CD14-positive monocyte (primary cell): ENCODE measurements at regions not wholly inside any gene's neighbourhood (a gene's known extent, or its start where the extent isn't known, plus 50 kb on each side); places are given as distances from the start of the nearest gene placed in this dataset.

Experiments
- DNase-seq, 3 donors: peaks; one replicate each; pipeline ENCODE4 v3.0.0-alpha.2; 2011 to 2022
- H2AFZ ChIP-seq: 2 replicates; pipeline ENCODE4 v1.6.0; 2012; ENCODE audit warnings: mild to moderate bottlenecking, low read depth, low read length, inconsistent platforms; ENCODE audit not compliant: insufficient read depth, poor library complexity, severe bottlenecking
- H3K27ac ChIP-seq, 2 donors: 1 replicate in 1 of 2; 2 replicates in 1 of 2; pipeline ENCODE4 v1.5.1; 2012 to 2013; ENCODE audit warnings: low read length in 2 of 2, control low read depth in 1 of 2, inconsistent platforms in 1 of 2, low read depth in 1 of 2, mild to moderate bottlenecking in 1 of 2
- H3K27me3 ChIP-seq, 2 donors: one replicate each; pipeline versions ENCODE4 v1.6.0 to v1.6.1; 2011 to 2013; ENCODE audit warnings: low read length in 2 of 2; ENCODE audit not compliant: control insufficient read depth in 2 of 2, insufficient read depth in 2 of 2
- H3K36me3 ChIP-seq, 2 donors: replicated peaks in 1 of 2; 1 replicate in 1 of 2; 2 replicates in 1 of 2; pipeline versions ENCODE4 v1.5.1 to v1.6.1; 2012 to 2013; ENCODE audit warnings: low read length in 2 of 2, control low read depth in 1 of 2, inconsistent platforms in 1 of 2, mild to moderate bottlenecking in 1 of 2; ENCODE audit not compliant: insufficient read depth in 2 of 2, control insufficient read depth in 1 of 2
- H3K4me1 ChIP-seq, 2 donors: 1 replicate in 1 of 2; 2 replicates in 1 of 2; pipeline versions ENCODE4 v1.5.1 to v1.6.1; 2012 to 2013; ENCODE audit warnings: low read length in 2 of 2, control low read depth in 1 of 2, inconsistent platforms in 1 of 2, mild to moderate bottlenecking in 1 of 2, moderate library complexity in 1 of 2; ENCODE audit not compliant: insufficient read depth in 2 of 2, control insufficient read depth in 1 of 2
- H3K4me2 ChIP-seq: replicated peaks from 2 replicates; pipeline ENCODE3; 2012; ENCODE audit warnings: low read length, moderate library complexity, mild to moderate bottlenecking; ENCODE audit not compliant: poor library complexity, severe bottlenecking; ENCODE audit errors: extremely low read depth
- H3K4me3 ChIP-seq, 3 experiments: fragments of 200-600 bp in 1 of 3; sonication (generic) in 1 of 3; replicated peaks in 1 of 3; 1 replicate in 2 of 3; 2 replicates in 1 of 3; pipeline ENCODE4 v1.5.1; 2011 to 2013; ENCODE audit warnings: low read length in 3 of 3, mild to moderate bottlenecking in 3 of 3, control low read depth in 2 of 3, low read depth in 2 of 3, inconsistent platforms in 1 of 3, moderate library complexity in 1 of 3
- H3K79me2 ChIP-seq: 2 replicates; pipeline ENCODE4 v1.6.0; 2012; ENCODE audit warnings: mild to moderate bottlenecking, control low read depth, inconsistent platforms, low read length, moderate library complexity; ENCODE audit not compliant: insufficient read depth
- H3K9ac ChIP-seq: 2 replicates; pipeline ENCODE4 v1.6.0; 2017; ENCODE audit warnings: low read length, mild to moderate bottlenecking; ENCODE audit not compliant: insufficient read depth, poor library complexity, severe bottlenecking
- H3K9me3 ChIP-seq, 2 donors: replicated peaks in 1 of 2; 1 replicate in 1 of 2; 2 replicates in 1 of 2; pipeline versions ENCODE4 v1.5.1 to v1.6.1; 2012 to 2013; ENCODE audit warnings: low read length in 2 of 2, control low read depth in 1 of 2; ENCODE audit not compliant: control insufficient read depth in 1 of 2, insufficient read depth in 1 of 2
- H4K20me1 ChIP-seq: 2 replicates; pipeline ENCODE4 v1.6.0; 2012; ENCODE audit warnings: mild to moderate bottlenecking, low read length, control low read depth, moderate library complexity; ENCODE audit not compliant: insufficient read depth
- H3K27ac Mint-ChIP-seq, 7 donors: one replicate each; pipeline ENCODE4 v1.8.0; 2020; ENCODE audit warnings: mild to moderate bottlenecking in 7 of 7, mixed read lengths in 7 of 7, moderate library complexity in 6 of 7, inconsistent platforms in 2 of 7
- H3K27me3 Mint-ChIP-seq, 3 donors: one replicate each; pipeline ENCODE4 v1.8.0; 2021 to 2022; ENCODE audit warnings: low read depth in 3 of 3, mild to moderate bottlenecking in 3 of 3, mixed read lengths in 3 of 3, moderate library complexity in 3 of 3, inconsistent platforms in 1 of 3
- H3K36me3 Mint-ChIP-seq, 2 donors: one replicate each; pipeline ENCODE4 v1.8.0; 2020; ENCODE audit warnings: mixed read lengths in 2 of 2, inconsistent platforms in 1 of 2, mild to moderate bottlenecking in 1 of 2
- H3K4me1 Mint-ChIP-seq: one replicate; pipeline ENCODE4 v1.8.0; 2020; ENCODE audit warnings: mild to moderate bottlenecking, mixed read lengths
- H3K4me3 Mint-ChIP-seq, 2 donors: one replicate each; pipeline ENCODE4 v1.8.0; 2020; ENCODE audit warnings: mild to moderate bottlenecking in 2 of 2, mixed read lengths in 2 of 2, moderate library complexity in 1 of 2
- H3K9me3 Mint-ChIP-seq, 7 donors: one replicate each; pipeline ENCODE4 v1.8.0; 2020 to 2022; ENCODE audit warnings: mixed read lengths in 7 of 7, mild to moderate bottlenecking in 6 of 7, moderate library complexity in 6 of 7, inconsistent platforms in 2 of 7
- CTCF ChIP-seq: fragments of 200-600 bp; IDR thresholded peaks from one replicate; pipeline ENCODE4 v1.8.0; 2022; ENCODE audit warnings: antibody characterized with exemption, mild to moderate bottlenecking
- WGBS: methylation state at CpG from one replicate; pipeline ENCODE4 v1.1.5; 2013; ENCODE audit warnings: missing lambda C conversion rate; ENCODE audit not compliant: insufficient coverage; 5-methylcytosine and 5-hydroxymethylcytosine counted together
- intact Hi-C, 2 donors: fragments of 100-400 bp; cut with micrococcal nuclease; formaldehyde crosslinking; loops; one replicate each; pipeline versions ENCODE4 v1.15.0 to v1.15.1; 2023

DNA sequence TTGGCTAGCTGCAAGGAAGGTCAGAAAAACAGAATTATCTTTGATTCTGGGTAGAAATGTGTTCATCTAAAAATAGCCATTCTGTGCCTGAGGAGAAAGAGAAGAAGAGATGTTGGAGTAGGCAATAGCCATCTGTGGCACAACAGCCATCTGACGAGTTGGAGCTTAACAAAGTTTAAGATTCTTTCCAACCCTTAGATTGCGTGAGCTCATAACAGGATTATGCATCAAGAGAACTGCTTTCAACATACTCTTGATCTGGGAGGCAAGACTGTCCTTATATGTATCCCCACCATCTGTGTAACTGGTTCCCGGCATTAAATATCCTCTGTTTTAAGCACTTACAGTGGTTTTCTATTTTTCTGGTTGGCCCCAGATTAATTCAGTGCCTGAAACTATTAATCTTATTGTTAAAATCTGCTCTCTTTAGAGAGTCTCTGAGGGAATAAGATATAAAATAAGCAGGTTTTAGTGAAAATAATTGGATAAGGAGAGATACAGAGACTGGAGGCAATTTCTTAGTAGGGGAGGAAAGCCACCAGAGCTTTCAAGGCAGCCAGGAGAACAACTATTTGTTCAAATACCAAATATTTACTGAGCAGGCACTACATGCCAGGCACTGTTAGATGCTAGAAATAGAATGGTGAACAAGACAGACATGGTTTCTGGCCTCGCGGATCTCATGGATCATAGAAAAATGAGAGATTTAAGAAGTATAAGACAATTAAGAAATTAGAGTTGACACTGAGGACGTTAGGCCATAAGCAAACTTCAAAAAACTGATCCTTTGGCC is 398.0 kb downstream of the SMARCA1 start:
- Mint-ChIP-seq H3K36me3 (no peaks in the 10 kb centered on the region), H3K4me3 (no peak overlapping the region), H3K4me1 (no peaks in the 10 kb centered on the region), H3K9me3 (peaks cover 0 to 2% (median 0%) of the 10 kb centered on the region in 7 donors), H3K27me3 (peaks cover 2% of the 10 kb centered on the region in 3 donors), H3K27ac (no peak overlapping the region)
- H3K4me3 ChIP-seq: no peak overlapping the region
- H3K9me3 ChIP-seq: no peaks in the 10 kb centered on the region
- no peaks in the 10 kb centered on the region for H3K4me1 ChIP-seq
- no peak overlapping the region for H2AFZ ChIP-seq
- no peak overlapping the region for H3K9ac ChIP-seq
- H3K27me3 ChIP-seq: no peaks in the 10 kb centered on the region
- H3K4me2 ChIP-seq: no peak overlapping the region
- H3K36me3 ChIP-seq: no peaks in the 10 kb centered on the region
- H4K20me1 ChIP-seq: no peaks in the 10 kb centered on the region
- no peak for DNase-seq
- no peak for TF ChIP-seq CTCF
- intact Hi-C loops: no loop called here
- no peak overlapping the region for H3K27ac ChIP-seq
- WGBS: no CpG with 5 or more reads among the region's 6 CpGs
- no peaks in the 10 kb centered on the region for H3K79me2 ChIP-seq

DNA sequence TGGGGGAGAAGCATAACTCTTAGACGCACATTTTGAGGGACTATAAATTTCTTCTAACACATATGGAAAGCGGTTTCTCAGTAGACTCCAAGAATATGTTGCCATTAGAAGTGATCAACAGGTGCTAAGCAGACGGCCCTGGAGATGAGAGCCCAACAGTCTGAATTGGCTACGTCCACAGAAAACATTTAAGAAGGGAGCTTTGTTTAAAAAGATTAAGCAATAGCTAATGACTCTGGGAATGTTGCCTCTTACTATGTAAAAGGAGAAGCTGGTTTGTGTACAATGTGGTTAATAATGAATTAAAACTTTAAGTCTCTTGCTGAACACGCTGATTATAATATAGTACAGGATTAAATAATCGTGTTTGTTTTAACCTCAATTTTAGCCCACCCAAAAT is 399.5 kb downstream of the SMARCA1 start:
- no peak for DNase-seq
- TF ChIP-seq CTCF: no peak
- Histone ChIP-seq H3K79me2 (no peaks in the 10 kb centered on the region), H3K9ac (no peak overlapping the region), H2AFZ (no peak overlapping the region), H3K4me2 (no peak overlapping the region), H3K4me1 (no peaks in the 10 kb centered on the region), H3K36me3 (no peaks in the 10 kb centered on the region), H3K4me3 (no peak overlapping the region), H3K27ac (no peak overlapping the region), H3K27me3 (no peaks in the 10 kb centered on the region), H3K9me3 (no peaks in the 10 kb centered on the region), H4K20me1 (no peaks in the 10 kb centered on the region)
- H3K36me3 Mint-ChIP-seq: no peaks in the 10 kb centered on the region
- H3K27me3 Mint-ChIP-seq: peaks cover 2% of the 10 kb centered on the region in 3 donors
- H3K4me3 Mint-ChIP-seq: no peak overlapping the region
- H3K27ac Mint-ChIP-seq: no peak overlapping the region
- H3K4me1 Mint-ChIP-seq: no peaks in the 10 kb centered on the region
- H3K9me3 Mint-ChIP-seq: peaks cover 0 to 2% (median 0%) of the 10 kb centered on the region in 7 donors
- intact Hi-C loops: no loop called here
- whole genome bisulfite sequencing: no CpG with 5 or more reads among the region's 6 CpGs
